ENCODE measurements at regions not wholly inside any gene's neighbourhood (a gene's known extent, or its start where the extent isn't known, plus 50 kb on each side); places are given as distances from the start of the nearest gene placed in this dataset.
"Not testable (repeated sequence)": the region's sequence is repeated elsewhere in the genome, so short reads cannot be mapped to it uniquely, and the experiment has no call there.

GRCh38 chr20:29876911-29877285, 1380.6 kb upstream of the DEFB115 start:
- H3K9ac ChIP-seq (ENCODE audit: insufficient read length) = no peak overlapping the region
- H3K9me3 ChIP-seq (ENCODE audit: low read depth, low read length) = no peaks in the 10 kb centered on the region

DNA sequence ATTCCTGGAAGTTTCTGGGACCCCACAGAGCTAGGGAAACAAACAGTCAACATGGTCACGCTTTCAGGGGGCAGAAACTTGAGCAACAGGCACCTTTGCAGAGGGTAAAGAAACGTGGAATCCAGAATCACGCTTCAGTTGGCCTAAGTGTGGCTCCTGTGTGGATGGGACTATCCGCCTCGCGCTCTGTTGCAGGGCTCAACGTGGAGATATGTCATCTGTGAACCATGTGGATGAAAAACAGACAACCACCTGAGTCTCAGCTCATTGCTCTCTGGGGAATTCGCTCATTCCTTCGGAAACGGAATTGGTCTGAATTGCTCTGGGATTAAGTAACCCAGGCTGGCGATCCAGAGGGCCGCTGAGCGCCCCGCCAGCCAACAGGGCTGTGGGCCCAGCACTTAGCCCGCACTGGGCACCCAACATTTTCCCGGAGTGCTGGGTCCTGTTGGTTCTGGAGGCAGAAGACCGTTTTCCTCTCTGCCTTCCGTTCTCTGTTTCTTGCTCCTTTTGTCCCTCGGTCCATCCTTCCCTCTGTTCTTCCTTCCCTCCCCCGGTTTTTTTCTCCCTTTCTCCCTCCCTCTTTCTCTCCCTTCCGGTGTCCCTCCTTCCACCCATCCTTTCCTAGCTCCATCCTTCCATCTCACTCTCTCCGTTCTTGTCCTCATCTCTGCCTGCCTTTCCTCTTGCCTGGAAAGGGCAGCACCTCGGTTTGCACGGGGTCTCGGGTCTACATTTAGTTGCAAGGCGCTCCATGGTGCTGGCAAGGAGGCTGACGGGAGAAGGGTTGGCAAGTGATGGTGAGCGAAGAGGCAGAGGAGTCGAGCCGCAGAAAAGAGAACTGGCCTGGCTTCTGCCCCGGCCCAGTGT, 1379.8 kb upstream of the DEFB115 start:
- not testable (repeated sequence) for H3K36me3 ChIP-seq (ENCODE audit: insufficient read depth, low read length); H3K9me3 ChIP-seq (ENCODE audit: low read depth, low read length); H3K27ac ChIP-seq; DNase-seq (ENCODE audit: low read depth, low spot score); H3K9ac ChIP-seq (ENCODE audit: insufficient read length); H3K4me3 ChIP-seq

More at GRCh38 chr20:29876911-29877285, 1380.6 kb upstream of the DEFB115 start:
- Histone ChIP-seq H3K27ac (no peak overlapping the region), H3K36me3 (ENCODE audit: insufficient read depth, low read length) (no peaks in the 10 kb centered on the region), H3K4me3 (no peak overlapping the region)
- DNase-seq (ENCODE audit: low read depth, low spot score) = no peak
- TF ChIP-seq POLR2AphosphoS5 (IDR thresholded peaks at IDR 0.05; ENCODE audit: borderline replicate concordance, low read depth, low read length) (no peak), FOXP2 (optimal IDR thresholded peaks at IDR 0.05; ENCODE audit: control extremely low read depth, extremely low read length, insufficient read depth) (no peak), EZH2 (IDR thresholded peaks at IDR 0.05) (no peak)

DNA sequence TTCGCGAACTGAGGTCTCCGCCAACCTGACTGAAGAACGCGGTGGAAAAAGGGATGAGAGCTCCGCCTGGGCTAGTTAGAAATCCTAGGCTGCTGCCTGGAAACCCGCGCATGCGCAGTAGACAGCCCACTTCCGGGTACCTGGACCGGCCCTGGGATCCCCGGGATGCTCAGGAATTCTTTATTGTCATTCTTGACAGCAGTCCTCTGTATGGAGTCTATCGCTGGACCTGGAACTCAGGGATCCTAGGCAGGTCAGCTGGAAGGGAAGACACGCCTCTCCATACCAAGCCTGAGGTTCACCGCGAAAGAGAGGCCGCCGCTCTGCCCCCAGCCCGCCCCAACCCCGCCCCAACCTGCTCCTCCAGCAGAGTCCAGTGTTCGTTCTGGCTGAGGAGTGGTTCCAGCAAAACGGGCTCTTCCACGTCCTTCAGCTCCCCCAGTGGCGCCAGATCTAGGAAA, 1379.2 kb upstream of the DEFB115 start:
- Histone ChIP-seq H3K27ac (no peak overlapping the region), H3K4me3 (no peak overlapping the region), H3K36me3 (ENCODE audit: insufficient read depth, low read length) (no peaks in the 10 kb centered on the region), H3K9me3 (ENCODE audit: low read depth, low read length) (no peaks in the 10 kb centered on the region), H3K9ac (ENCODE audit: insufficient read length) (no peak overlapping the region)
- TF ChIP-seq EZH2 (IDR thresholded peaks at IDR 0.05) (no peak), FOXP2 (optimal IDR thresholded peaks at IDR 0.05; ENCODE audit: control extremely low read depth, extremely low read length, insufficient read depth) (no peak), POLR2AphosphoS5 (IDR thresholded peaks at IDR 0.05; ENCODE audit: borderline replicate concordance, low read depth, low read length) (no peak)
- DNase-seq (ENCODE audit: low read depth, low spot score) = no peak

- no peak for DNase-seq (ENCODE audit: low read depth, low spot score)
- Histone ChIP-seq H3K27ac (no peak overlapping the region), H3K9ac (ENCODE audit: insufficient read length) (no peak overlapping the region), H3K36me3 (ENCODE audit: insufficient read depth, low read length) (no peaks in the 10 kb centered on the region), H3K9me3 (ENCODE audit: low read depth, low read length) (no peaks in the 10 kb centered on the region), H3K4me3 (no peak overlapping the region)
- TF ChIP-seq FOXP2 (optimal IDR thresholded peaks at IDR 0.05; ENCODE audit: control extremely low read depth, extremely low read length, insufficient read depth) = no peak
- TF ChIP-seq POLR2AphosphoS5 (IDR thresholded peaks at IDR 0.05; ENCODE audit: borderline replicate concordance, low read depth, low read length) = no peak
- no peak for TF ChIP-seq EZH2 (IDR thresholded peaks at IDR 0.05)
These were observed 1378.6 kb upstream of the DEFB115 start for GRCh38 chr20:29878777-29879442.

DNA sequence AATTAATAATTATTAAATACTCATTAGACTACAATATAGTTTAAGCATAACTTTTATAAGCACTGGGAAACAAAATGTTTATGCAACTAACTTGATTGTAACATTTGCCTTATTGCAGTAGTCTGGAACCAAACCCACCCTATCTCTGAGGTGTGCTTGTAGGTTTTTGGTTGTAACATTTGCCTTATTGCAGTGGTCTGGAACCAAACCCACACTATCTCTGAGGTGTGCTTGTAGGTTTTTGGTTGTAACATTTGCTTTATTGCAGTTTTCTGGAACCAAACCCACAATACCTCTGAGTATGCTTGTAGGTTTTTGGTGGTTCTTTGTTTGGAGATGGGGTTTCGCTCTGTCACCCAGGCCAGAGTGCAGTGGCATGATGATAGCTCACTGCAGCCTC, 1376.4 kb upstream of the DEFB115 start:
- DNase-seq (ENCODE audit: low read depth, low spot score); H3K36me3 ChIP-seq (ENCODE audit: insufficient read depth, low read length); H3K9ac ChIP-seq (ENCODE audit: insufficient read length); H3K4me3 ChIP-seq; H3K27ac ChIP-seq; H3K9me3 ChIP-seq (ENCODE audit: low read depth, low read length): not testable (repeated sequence)

DNA sequence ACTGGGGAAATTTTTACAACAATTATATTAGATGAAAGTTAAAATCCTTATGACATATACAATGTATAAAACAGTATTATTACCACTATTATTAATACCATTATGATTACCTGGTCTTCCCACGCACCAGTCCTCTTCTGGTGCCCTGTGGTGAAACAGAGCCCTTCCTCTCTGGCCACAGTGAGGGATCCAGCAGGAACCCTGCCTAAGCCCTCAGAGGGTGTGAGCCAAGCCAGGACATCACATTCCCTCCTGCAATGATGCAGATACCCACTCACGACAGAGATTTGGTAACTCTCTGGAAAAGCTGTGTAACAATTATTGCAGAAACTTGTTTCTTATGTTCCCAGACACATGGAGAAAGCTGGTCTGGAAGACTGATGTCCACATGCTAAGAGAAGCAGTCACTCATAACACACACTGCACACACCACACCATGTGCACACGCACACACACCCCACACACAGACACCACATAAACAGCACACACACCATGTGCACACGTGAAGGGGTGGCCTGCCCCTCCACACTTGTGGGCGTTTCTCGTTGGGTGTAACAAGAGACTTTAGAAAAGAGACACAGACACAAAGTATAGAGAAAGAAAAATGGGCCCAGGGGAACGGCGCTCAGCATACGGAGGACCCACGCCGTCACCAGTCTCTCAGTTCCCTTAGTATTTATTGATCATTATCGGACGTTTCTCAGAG, 1373.8 kb upstream of the DEFB115 start:
- not testable (repeated sequence) for H3K36me3 ChIP-seq (ENCODE audit: insufficient read depth, low read length)

GRCh38 chr20:29884322-29884721, 1373.1 kb upstream of the DEFB115 start:
- not testable (repeated sequence) for H3K4me3 ChIP-seq; DNase-seq (ENCODE audit: low read depth, low spot score); H3K36me3 ChIP-seq (ENCODE audit: insufficient read depth, low read length); H3K27ac ChIP-seq; H3K9me3 ChIP-seq (ENCODE audit: low read depth, low read length); H3K9ac ChIP-seq (ENCODE audit: insufficient read length)

More for the DNA sequence above, 1373.8 kb upstream of the DEFB115 start:
- not testable (repeated sequence) for H3K4me3 ChIP-seq; DNase-seq (ENCODE audit: low read depth, low spot score); H3K9me3 ChIP-seq (ENCODE audit: low read depth, low read length); H3K9ac ChIP-seq (ENCODE audit: insufficient read length); H3K27ac ChIP-seq

- H3K9ac ChIP-seq (ENCODE audit: insufficient read length); DNase-seq (ENCODE audit: low read depth, low spot score); H3K9me3 ChIP-seq (ENCODE audit: low read depth, low read length); H3K27ac ChIP-seq; H3K4me3 ChIP-seq; H3K36me3 ChIP-seq (ENCODE audit: insufficient read depth, low read length): not testable (repeated sequence)
These were observed 1371.9 kb upstream of the DEFB115 start for GRCh38 chr20:29885282-29886185.

- not testable (repeated sequence) for H3K9ac ChIP-seq (ENCODE audit: insufficient read length); H3K9me3 ChIP-seq (ENCODE audit: low read depth, low read length); H3K36me3 ChIP-seq (ENCODE audit: insufficient read depth, low read length); H3K4me3 ChIP-seq; DNase-seq (ENCODE audit: low read depth, low spot score); H3K27ac ChIP-seq
These were observed 1365.9 kb upstream of the DEFB115 start for GRCh38 chr20:29891555-29891954.
